SK-N-SH (cell line): ENCODE measurements at regions not wholly inside any gene's neighbourhood (a gene's known extent, or its start where the extent isn't known, plus 50 kb on each side); places are given as distances from the start of the nearest gene placed in this dataset.

Source experiments
- CTCF ChIA-PET: fragments of 300-600, 350-600 bp; formaldehyde crosslinking; extraction: SDS; loops from one replicate; lab custom pipeline; 2021; lab: Yijun Ruan, JAX
- POLR2A ChIA-PET: fragments of 350-600 bp; sonication (Branson Sonifier 250); formaldehyde crosslinking; extraction: SDS; loops from one replicate; lab custom pipeline; 2020; ENCODE audit warnings: antibody characterized with exemption, inconsistent platforms; lab: Yijun Ruan, JAX
- DNase-seq: peaks from one replicate; pipeline ENCODE4 v3.0.0; 2012
- H2AFZ ChIP-seq: fragments of 200-600 bp; sonication (generic); 2 replicates; pipeline ENCODE4 v1.8.1; 2016; ENCODE audit warnings: antibody characterized with exemption, mild to moderate bottlenecking, low read depth
- H3F3A ChIP-seq: fragments of 200-600 bp; sonication (generic); replicated peaks from 2 replicates; pipeline ENCODE3; 2016; ENCODE audit warnings: antibody characterized with exemption, mild to moderate bottlenecking; ENCODE audit not compliant: insufficient read depth
- H3K27ac ChIP-seq, 2 experiments: fragments of 200-500 bp in 1 of 2; fragments of 200-600 bp in 1 of 2; sonication (Bioruptor generic) in 1 of 2; sonication (generic), shearing (Covaris generic) in 1 of 2; 2 replicates each; pipeline versions ENCODE4 v1.5.1 to v1.6.1; 2014 to 2016; ENCODE audit warnings: low read depth in 2 of 2, inconsistent platforms in 1 of 2, low read length in 1 of 2, mild to moderate bottlenecking in 1 of 2, mixed read lengths in 1 of 2
- H3K27me3 ChIP-seq: fragments of 200-600 bp; sonication (generic), shearing (Covaris generic); 2 replicates; pipeline ENCODE4 v1.6.1; 2016; ENCODE audit warnings: mixed run types; ENCODE audit not compliant: insufficient read depth
- H3K36me3 ChIP-seq, 2 experiments: fragments of 200-500 bp in 1 of 2; fragments of 200-600 bp in 1 of 2; sonication (Bioruptor generic) in 1 of 2; sonication (generic) in 1 of 2; replicated peaks in 1 of 2; 2 replicates each; pipeline versions ENCODE3 to v1.5.1; 2014 to 2016; ENCODE audit warnings: low read length in 1 of 2, mild to moderate bottlenecking in 1 of 2; ENCODE audit not compliant: insufficient read depth in 2 of 2, control insufficient read depth in 1 of 2
- H3K4me1 ChIP-seq, 2 experiments: fragments of 200-500 bp in 1 of 2; fragments of 200-600 bp in 1 of 2; sonication (Bioruptor generic) in 1 of 2; sonication (generic), shearing (Covaris generic) in 1 of 2; 2 replicates each; pipeline versions ENCODE4 v1.5.1 to v1.6.1; 2014 to 2016; ENCODE audit warnings: low read depth in 1 of 2, low read length in 1 of 2, mixed run types in 1 of 2; ENCODE audit not compliant: insufficient read depth in 2 of 2, control insufficient read depth in 1 of 2
- H3K4me2 ChIP-seq: fragments of 200-600 bp; sonication (generic), shearing (Covaris generic); 2 replicates; pipeline ENCODE4 v1.6.1; 2017; ENCODE audit warnings: mixed run types
- H3K4me3 ChIP-seq, 2 experiments: fragments of 200-500 bp in 1 of 2; fragments of 200-600 bp in 1 of 2; sonication (Bioruptor generic) in 1 of 2; sonication (generic), shearing (Covaris generic) in 1 of 2; 2 replicates each; pipeline versions ENCODE4 v1.5.1 to v1.8.1; 2014 to 2016; ENCODE audit warnings: low read depth in 2 of 2, inconsistent platforms in 1 of 2, low read length in 1 of 2, mild to moderate bottlenecking in 1 of 2, mixed read lengths in 1 of 2, moderate library complexity in 1 of 2
- H3K79me2 ChIP-seq: fragments of 200-600 bp; sonication (generic); 2 replicates; pipeline ENCODE4 v1.8.1; 2017; ENCODE audit warnings: mild to moderate bottlenecking; ENCODE audit not compliant: insufficient read depth
- H3K9ac ChIP-seq: fragments of 200-600 bp; sonication (generic); 2 replicates; pipeline ENCODE4 v1.6.1; 2017; ENCODE audit warnings: mixed run types
- H3K9me2 ChIP-seq: fragments of 200-600 bp; sonication (generic); 2 replicates; pipeline ENCODE4 v1.6.1; 2017; ENCODE audit warnings: mixed run types
- H3K9me3 ChIP-seq: fragments of 200-600 bp; sonication (generic); 2 replicates; pipeline ENCODE4 v1.6.1; 2017; ENCODE audit warnings: mixed run types, mild to moderate bottlenecking, moderate library complexity
- H4K20me1 ChIP-seq: fragments of 200-600 bp; sonication (generic); 2 replicates; pipeline ENCODE4 v1.6.1; 2017; ENCODE audit warnings: mild to moderate bottlenecking, mixed run types; ENCODE audit not compliant: insufficient read depth
- CHD2 ChIP-seq: fragments of 150-350 bp; IDR thresholded peaks from 2 replicates; pipeline ENCODE4 v1.6.1; 2018; ENCODE audit warnings: low read length; ENCODE audit not compliant: partially characterized antibody
- CTCF ChIP-seq: fragments of 200-600 bp; sonication (generic); IDR thresholded peaks from 2 replicates; pipeline ENCODE4 v1.6.1; 2017; ENCODE audit warnings: antibody characterized with exemption, mild to moderate bottlenecking, moderate library complexity
- ELF1 ChIP-seq: IDR thresholded peaks from 2 replicates; pipeline ENCODE4 v1.4.0; 2012
- EZH2phosphoT487 ChIP-seq: fragments of 200-600 bp; sonication (generic); IDR thresholded peaks from 2 replicates; pipeline ENCODE4 v1.6.1; 2017; ENCODE audit warnings: low read depth, mixed run types, mild to moderate bottlenecking, antibody characterized with exemption, moderate library complexity, borderline replicate concordance
- FOXM1 ChIP-seq: IDR thresholded peaks from 2 replicates; pipeline ENCODE4 v1.4.0; 2012; ENCODE audit warnings: low read depth, mild to moderate bottlenecking
- GABPA ChIP-seq: IDR thresholded peaks from 2 replicates; pipeline ENCODE4 v1.4.0; 2012; ENCODE audit warnings: low read depth, mild to moderate bottlenecking
- JUND ChIP-seq: IDR thresholded peaks from 2 replicates; pipeline ENCODE4 v1.4.0; 2012
- MEF2A ChIP-seq: IDR thresholded peaks from 2 replicates; pipeline ENCODE4 v1.4.0; 2012; ENCODE audit warnings: low read depth, borderline replicate concordance
- NFIC ChIP-seq: IDR thresholded peaks from 2 replicates; pipeline ENCODE4 v1.4.0; 2012; ENCODE audit warnings: borderline replicate concordance
- POLR2AphosphoS5 ChIP-seq: IDR thresholded peaks from 2 replicates; pipeline ENCODE4 v1.6.1; 2012; ENCODE audit warnings: low read depth, low read length
- RAD21 ChIP-seq: IDR thresholded peaks from 2 replicates; pipeline ENCODE4 v1.6.1; 2012; ENCODE audit warnings: mild to moderate bottlenecking, low read length
- RXRA ChIP-seq: IDR thresholded peaks from 2 replicates; pipeline ENCODE4 v1.4.0; 2012; ENCODE audit warnings: low read depth, mild to moderate bottlenecking, borderline replicate concordance
- SIN3A ChIP-seq: IDR thresholded peaks from 2 replicates; pipeline ENCODE4 v1.6.1; 2012; ENCODE audit warnings: low read depth, mild to moderate bottlenecking, low read length, moderate library complexity, borderline replicate concordance
- SMC3 ChIP-seq: IDR thresholded peaks from 2 replicates; pipeline ENCODE4 v1.6.1; 2012; ENCODE audit warnings: low read depth, low read length, improper control_type of control experiment
- TEAD4 ChIP-seq: IDR thresholded peaks from 2 replicates; pipeline ENCODE4 v1.4.0; 2012; ENCODE audit warnings: mild to moderate bottlenecking, borderline replicate concordance; ENCODE audit not compliant: insufficient read depth
- USF1 ChIP-seq: IDR thresholded peaks from 2 replicates; pipeline ENCODE4 v1.4.0; 2012; ENCODE audit warnings: low read depth, borderline replicate concordance
- USF2 ChIP-seq: fragments of 150-350 bp; IDR thresholded peaks from 2 replicates; pipeline ENCODE4 v1.6.1; 2017; ENCODE audit warnings: antibody characterized with exemption, low read length, low read depth, borderline replicate concordance
- ZBTB33 ChIP-seq: IDR thresholded peaks from 2 replicates; pipeline ENCODE4 v1.4.0; 2012; ENCODE audit warnings: low read depth, borderline replicate concordance
- WGBS: methylation state at CpG from one replicate; pipeline ENCODE4 v1.1.6; 2017; ENCODE audit warnings: low lambda C conversion rate; 5-methylcytosine and 5-hydroxymethylcytosine counted together

GRCh38 chr15:77807115-77807514, 174.4 kb upstream of the LINGO1 start:
- ChIA-PET POLR2A (no interaction called here), CTCF (interaction anchor here (0.7 to 3.5 kb wide), 6 partner anchors 10 to 264 kb away, joined by 3 to 22 read pairs (median 4); partner anchors contain the start of gene LINGO1)
- no peaks in the 10 kb centered on the region for H4K20me1 ChIP-seq
- TF ChIP-seq MEF2A (no peak), TEAD4 (no peak), ELF1 (no peak), JUND (no peak), SIN3A (no peak), POLR2AphosphoS5 (no peak), CHD2 (no peak), ZBTB33 (no peak)
- no peaks in the 10 kb centered on the region for H3K9me2 ChIP-seq
- WGBS, result 45% methylated on average over 6 of the region's 6 CpGs
- no peak overlapping the region for H3K4me2 ChIP-seq
- no peaks in the 10 kb centered on the region for H3K9me3 ChIP-seq
- H3K79me2 ChIP-seq, result no peaks in the 10 kb centered on the region
- no peak overlapping the region for H3K9ac ChIP-seq
- H2AFZ ChIP-seq, result no peak overlapping the region
- no peak overlapping the region for H3K27ac ChIP-seq
- H3K36me3 ChIP-seq, result no peaks in the 10 kb centered on the region
- H3F3A ChIP-seq, result no peaks in the 10 kb centered on the region
- no peak overlapping the region for H3K4me3 ChIP-seq
- H3K4me1 ChIP-seq, result peaks cover 0 to 9% of the 10 kb centered on the region in 2 experiments; a peak in 1 of 4 replicates
- H3K27me3 ChIP-seq, result no peaks in the 10 kb centered on the region; the same call in 1 of the 2 replicates
- DNase-seq, result peak; percentile 58

GRCh38 chr15:77804210-77804609, 171.5 kb upstream of the LINGO1 start:
- DNase-seq, result no peak
- whole genome bisulfite sequencing, result 76% methylated on average over 8 of the region's 9 CpGs

More at GRCh38 chr15:77804210-77804609, 171.5 kb upstream of the LINGO1 start:
- Histone ChIP-seq H3K4me2 (no peak overlapping the region), H2AFZ (no peak overlapping the region), H3K4me3 (no peak overlapping the region), H3K9me2 (no peaks in the 10 kb centered on the region), H3K9ac (no peak overlapping the region), H3K36me3 (no peaks in the 10 kb centered on the region), H4K20me1 (no peaks in the 10 kb centered on the region), H3K79me2 (no peaks in the 10 kb centered on the region), H3K27me3 (peaks cover 17% of the 10 kb centered on the region; the same call in 1 of the 2 replicates), H3K9me3 (no peaks in the 10 kb centered on the region), H3K27ac (no peak overlapping the region), H3F3A (no peaks in the 10 kb centered on the region), H3K4me1 (peaks cover 0 to 9% of the 10 kb centered on the region in 2 experiments; a peak in 1 of 4 replicates)
- ChIA-PET POLR2A (no interaction called here), CTCF (interaction anchor here (1.3 to 3.5 kb wide), 3 partner anchors 17 to 147 kb away, joined by 5 to 22 read pairs (median 5); no protein-coding TSS in a partner anchor)
- TF ChIP-seq POLR2AphosphoS5, result no peak
- TF ChIP-seq USF1, result no peak
- TF ChIP-seq SMC3, result no peak
- TF ChIP-seq TEAD4, result no peak
- no peak for TF ChIP-seq RAD21
- no peak for TF ChIP-seq RXRA
- no peak for TF ChIP-seq GABPA
- no peak for TF ChIP-seq NFIC
- TF ChIP-seq FOXM1, result no peak
- TF ChIP-seq USF2, result no peak
- no peak for TF ChIP-seq EZH2phosphoT487
- TF ChIP-seq CTCF, result no peak
